NCI-H345 (cell line): ENCODE measurements at regions not wholly inside any gene's neighbourhood (a gene's known extent, or its start where the extent isn't known, plus 50 kb on each side); places are given as distances from the start of the nearest gene placed in this dataset.
"Not testable (repeated sequence)": the region's sequence is repeated elsewhere in the genome, so short reads cannot be mapped to it uniquely, and the experiment has no call there.

Source experiments
- DNase-seq: peaks from one replicate; lab custom pipeline; 2025; lab: John Stamatoyannopoulos, UW

DNA sequence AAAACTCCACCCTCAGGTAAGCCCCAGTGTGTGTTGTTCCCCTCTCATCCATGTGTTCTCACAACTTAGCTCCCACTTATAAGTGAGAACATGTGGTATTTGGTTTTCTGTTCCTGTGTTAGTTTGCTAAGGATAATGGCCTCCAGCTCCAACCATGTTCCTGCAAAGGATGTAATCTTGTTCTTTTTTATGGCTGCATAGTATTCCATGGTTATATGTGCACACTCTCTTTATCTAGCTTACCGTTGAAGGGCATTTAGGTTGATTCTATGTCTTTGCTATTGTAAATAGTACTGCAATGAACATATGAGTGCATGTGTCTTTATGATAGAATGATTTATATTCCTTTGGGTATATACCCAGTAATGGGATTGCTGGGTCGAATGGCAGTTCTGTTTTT lies 124.4 kb upstream of the RANBP3L start:
- DNase-seq, result not testable (repeated sequence)

DNA sequence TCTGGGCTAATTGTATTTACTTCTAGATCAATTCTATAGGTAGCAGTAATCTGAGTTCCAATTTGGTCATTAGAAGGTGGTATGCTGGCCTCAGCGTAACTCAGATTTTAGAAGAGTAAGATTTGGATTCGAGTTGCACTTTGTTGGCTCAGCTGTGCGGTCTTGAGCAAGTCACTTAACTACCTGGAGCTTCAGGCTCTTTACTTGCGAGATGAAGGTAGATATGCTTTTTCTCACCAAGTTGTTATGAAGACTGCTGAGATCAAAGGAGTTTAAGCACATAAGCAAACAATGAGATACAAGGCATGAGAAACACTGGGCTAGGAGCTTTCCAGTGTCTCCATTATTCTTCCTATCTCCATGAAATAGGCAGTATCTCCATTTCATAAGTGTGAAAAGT lies 133.8 kb upstream of the RANBP3L start:
- DNase-seq, result no peak

- DNase-seq, result no peak
Observed at GRCh38 chr5:36436306-36436705, 134.6 kb upstream of the RANBP3L start.

- DNase-seq, result no peak
Observed at GRCh38 chr5:36438765-36439561, 137.3 kb upstream of the RANBP3L start.

GRCh38 chr5:36440300-36440699 lies 138.6 kb upstream of the RANBP3L start:
- no peak for DNase-seq

GRCh38 chr5:36441280-36441679 lies 139.6 kb upstream of the RANBP3L start:
- DNase-seq, result no peak

DNA sequence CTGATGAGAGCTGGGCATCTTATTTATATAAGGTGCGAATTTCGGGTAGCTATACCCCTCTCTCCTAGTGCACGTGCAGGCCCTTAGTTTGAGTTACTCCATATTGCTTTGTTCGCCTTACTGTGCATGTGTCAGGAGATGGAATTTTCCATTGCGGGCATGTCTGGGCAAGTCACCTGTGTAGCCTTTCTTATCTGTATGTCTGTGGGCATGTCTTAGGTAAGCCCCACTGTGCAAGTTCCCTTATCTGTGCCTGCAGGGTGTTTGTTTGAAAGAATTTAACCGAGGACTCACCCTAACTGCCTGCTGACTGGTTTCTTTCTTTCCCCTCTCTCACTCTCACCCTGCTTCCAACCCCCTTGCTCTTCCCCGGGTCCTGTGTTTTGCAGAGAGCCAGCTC lies 140.7 kb upstream of the RANBP3L start:
- DNase-seq, result no peak

GRCh38 chr5:36442796-36443195 lies 141.1 kb upstream of the RANBP3L start:
- DNase-seq, result no peak

- no peak for DNase-seq
Observed at GRCh38 chr5:36443941-36444340, 142.2 kb upstream of the RANBP3L start.

- no peak for DNase-seq
Observed at GRCh38 chr5:36444582-36445418, 143.1 kb upstream of the RANBP3L start.

DNA sequence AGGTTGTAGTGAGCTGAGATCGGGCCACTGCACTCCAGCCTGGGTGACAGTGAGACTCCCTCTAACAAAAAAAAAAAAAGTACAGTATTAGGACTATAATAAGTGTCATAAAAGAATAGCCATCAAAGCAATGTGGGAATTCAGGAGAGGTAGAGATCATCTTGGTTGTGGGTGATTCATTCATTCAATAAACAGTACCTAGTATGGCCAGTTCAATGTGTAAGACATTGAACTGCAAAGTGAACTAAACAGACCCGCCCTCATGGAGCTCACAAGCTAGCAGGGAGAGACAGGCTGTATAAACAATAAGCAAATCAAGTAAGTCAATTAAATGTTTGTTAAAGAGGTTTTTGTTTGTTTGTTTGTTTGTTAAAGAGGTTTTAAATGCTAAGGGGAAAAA lies 146.1 kb upstream of the RANBP3L start:
- DNase-seq, result no peak

DNA sequence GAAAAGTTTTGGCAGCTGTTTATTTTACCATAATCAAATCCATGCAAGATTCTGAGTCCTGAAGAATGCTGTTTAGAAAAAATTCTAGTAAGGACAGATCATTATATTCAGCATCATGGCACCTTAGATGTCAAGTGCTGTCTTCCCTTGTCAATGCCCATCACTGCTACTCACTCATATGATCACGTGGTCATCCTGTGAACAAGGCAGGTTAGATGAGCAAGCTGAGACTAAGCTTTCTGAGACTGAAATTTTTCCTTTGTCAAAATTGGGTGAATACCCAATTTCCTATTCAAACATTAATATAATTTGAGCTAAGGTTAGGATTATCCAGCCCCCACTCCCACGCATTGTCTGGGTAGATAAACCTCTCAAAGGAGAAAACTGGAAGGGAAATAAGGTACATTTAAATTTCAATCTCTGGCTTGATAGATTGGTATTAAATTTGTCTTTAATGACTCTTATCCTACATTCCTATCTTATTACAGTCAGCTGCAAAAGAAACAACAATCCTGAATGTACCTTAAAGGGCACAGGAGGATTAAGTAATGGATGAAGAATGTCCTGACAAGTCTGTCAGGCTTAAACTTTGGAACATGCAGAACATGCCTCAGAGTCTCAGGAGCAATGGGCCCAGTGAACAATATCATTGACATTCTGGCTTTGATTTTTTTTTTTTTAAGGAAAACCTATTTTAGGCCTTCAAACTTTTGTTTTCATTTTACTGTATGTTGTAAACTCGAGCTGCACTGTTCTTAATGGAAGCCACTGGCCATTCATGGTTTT lies 148.7 kb upstream of the RANBP3L start:
- no peak for DNase-seq

DNA sequence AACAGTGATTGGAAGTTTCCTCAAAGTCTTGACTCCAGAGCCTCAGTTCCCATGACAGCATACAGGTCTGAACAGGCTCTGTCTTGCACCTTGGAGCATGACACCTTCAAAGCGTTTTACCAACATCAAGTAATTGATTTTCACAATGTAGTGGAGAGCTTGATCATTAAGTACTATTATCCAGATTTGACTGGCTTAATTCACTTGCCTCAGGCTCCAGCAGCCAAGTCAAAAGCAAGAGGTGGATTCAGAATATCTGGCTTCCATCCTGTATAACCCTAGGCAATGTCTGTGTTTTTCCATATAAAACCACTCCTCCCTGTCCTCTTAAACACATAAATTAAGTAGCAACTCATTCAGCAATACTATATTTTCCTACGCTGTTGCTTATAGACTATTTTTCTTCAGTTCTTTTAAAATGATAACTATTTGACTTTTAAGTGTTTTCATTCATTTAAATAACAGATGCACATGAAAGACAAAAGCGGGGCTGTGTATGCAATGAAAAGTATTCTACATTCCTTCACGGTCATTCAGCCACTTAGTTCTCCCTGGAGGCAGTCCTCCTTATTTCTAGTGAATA lies 150.8 kb upstream of the RANBP3L start:
- no peak for DNase-seq

DNA sequence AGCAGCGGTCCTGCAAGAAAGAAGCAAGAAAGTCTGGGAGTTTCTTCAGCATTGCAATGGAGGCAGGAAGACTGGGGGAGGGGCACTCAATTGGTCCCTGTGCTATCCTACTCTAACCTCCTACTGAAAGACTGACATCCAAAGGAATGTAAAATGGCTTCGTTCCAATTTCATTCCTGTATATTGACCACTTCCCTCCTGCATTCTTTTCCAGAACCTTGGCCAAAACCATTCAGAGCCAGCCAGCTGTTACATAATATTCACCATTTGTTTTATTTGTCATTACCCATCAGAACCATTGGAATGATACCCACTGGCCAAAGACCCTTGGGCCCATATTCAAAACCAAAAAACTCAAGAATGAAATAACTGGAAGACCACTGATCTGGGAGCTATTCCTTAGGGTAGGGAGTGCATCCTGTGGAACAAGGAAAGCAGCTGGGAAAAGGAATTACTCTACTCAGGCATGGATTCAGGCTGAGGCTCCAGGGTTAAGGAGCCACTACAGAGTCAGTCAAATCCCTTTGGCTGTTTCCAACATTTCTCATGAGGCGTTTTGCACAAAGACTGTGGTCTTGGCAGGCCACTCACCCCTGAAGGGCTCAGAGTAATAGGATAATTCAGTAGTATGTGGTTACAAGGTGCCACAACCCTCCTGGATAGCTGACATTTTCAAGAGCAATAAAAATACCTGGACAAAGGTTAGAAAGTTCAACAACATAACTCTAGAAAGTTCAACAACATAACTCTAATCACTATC lies 148.7 kb upstream of the SLC1A3 start:
- no peak for DNase-seq

- no peak for DNase-seq
Observed at GRCh38 chr5:36458746-36459145, 147.7 kb upstream of the SLC1A3 start.

GRCh38 chr5:36459176-36460135 lies 146.9 kb upstream of the SLC1A3 start:
- DNase-seq, result no peak

- DNase-seq, result no peak
Observed at GRCh38 chr5:36462295-36463021, 143.9 kb upstream of the SLC1A3 start.

DNA sequence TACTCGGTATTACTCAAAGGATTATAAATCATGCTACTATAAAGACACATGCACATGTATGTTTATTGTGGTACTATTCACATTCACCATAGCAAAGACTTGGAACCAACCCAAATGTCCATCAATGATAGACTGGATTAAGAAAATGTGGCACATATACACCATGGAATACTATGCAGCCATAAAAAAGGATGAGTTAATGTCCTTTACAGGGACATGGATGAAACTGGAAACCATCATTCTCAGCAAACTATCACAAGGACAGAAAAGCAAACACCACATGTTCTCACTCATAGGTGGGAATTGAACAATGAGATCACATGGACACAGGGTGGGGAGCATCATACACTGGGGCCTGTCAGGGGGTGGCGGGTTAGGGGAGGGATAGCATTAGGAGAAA lies 130.5 kb upstream of the SLC1A3 start:
- DNase-seq, result not testable (repeated sequence)

- DNase-seq, result no peak
Observed at GRCh38 chr5:36478646-36479317, 127.6 kb upstream of the SLC1A3 start.
